Dermis blood vessel endothelial cell (primary cell): ENCODE measurements at regions not wholly inside any gene's neighbourhood (a gene's known extent, or its start where the extent isn't known, plus 50 kb on each side); places are given as distances from the start of the nearest gene placed in this dataset.

ENCODE experiments used
- DNase-seq: peaks from one replicate; pipeline ENCODE4 v3.0.0; 2010

- peak; percentile 71 for DNase-seq
These were observed 70.6 kb upstream of the KLF7 start for GRCh38 chr2:207236156-207236935.

GRCh38 chr2:207238831-207239701, 73.3 kb upstream of the KLF7 start:
- DNase-seq: peak; percentile 90

- peak; percentile 64 for DNase-seq
These were observed 74.2 kb upstream of the KLF7 start for GRCh38 chr2:207239754-207240494.

GRCh38 chr2:207240649-207241048, 74.9 kb upstream of the KLF7 start:
- no peak for DNase-seq

- no peak for DNase-seq
These were observed 75.5 kb upstream of the KLF7 start for GRCh38 chr2:207241198-207241597.

GRCh38 chr2:207243601-207244000, 77.9 kb upstream of the KLF7 start:
- no peak for DNase-seq

GRCh38 chr2:207244971-207245925, 79.5 kb upstream of the KLF7 start:
- no peak for DNase-seq

GRCh38 chr2:207248702-207249377, 83.1 kb upstream of the KLF7 start:
- peak; percentile 40 for DNase-seq

GRCh38 chr2:207251022-207251421, 85.3 kb upstream of the KLF7 start:
- DNase-seq: no peak

GRCh38 chr2:207251573-207252192, 85.9 kb upstream of the KLF7 start:
- no peak for DNase-seq

GRCh38 chr2:207252416-207252815, 86.7 kb upstream of the KLF7 start:
- no peak for DNase-seq

GRCh38 chr2:207252979-207253645, 87.4 kb upstream of the KLF7 start:
- no peak for DNase-seq

- peak; percentile 40 for DNase-seq
These were observed 88.1 kb upstream of the KLF7 start for GRCh38 chr2:207253666-207254345.

GRCh38 chr2:207254591-207255464, 89.1 kb upstream of the KLF7 start:
- peak; percentile 37 for DNase-seq

- no peak for DNase-seq
These were observed 90.1 kb upstream of the KLF7 start for GRCh38 chr2:207255565-207256470.

GRCh38 chr2:207256476-207257207, 90.9 kb upstream of the KLF7 start:
- peak; percentile 28 for DNase-seq
